ENCODE measurements at regions not wholly inside any gene's neighbourhood (a gene's known extent, or its start where the extent isn't known, plus 50 kb on each side); places are given as distances from the start of the nearest gene placed in this dataset.

DNA sequence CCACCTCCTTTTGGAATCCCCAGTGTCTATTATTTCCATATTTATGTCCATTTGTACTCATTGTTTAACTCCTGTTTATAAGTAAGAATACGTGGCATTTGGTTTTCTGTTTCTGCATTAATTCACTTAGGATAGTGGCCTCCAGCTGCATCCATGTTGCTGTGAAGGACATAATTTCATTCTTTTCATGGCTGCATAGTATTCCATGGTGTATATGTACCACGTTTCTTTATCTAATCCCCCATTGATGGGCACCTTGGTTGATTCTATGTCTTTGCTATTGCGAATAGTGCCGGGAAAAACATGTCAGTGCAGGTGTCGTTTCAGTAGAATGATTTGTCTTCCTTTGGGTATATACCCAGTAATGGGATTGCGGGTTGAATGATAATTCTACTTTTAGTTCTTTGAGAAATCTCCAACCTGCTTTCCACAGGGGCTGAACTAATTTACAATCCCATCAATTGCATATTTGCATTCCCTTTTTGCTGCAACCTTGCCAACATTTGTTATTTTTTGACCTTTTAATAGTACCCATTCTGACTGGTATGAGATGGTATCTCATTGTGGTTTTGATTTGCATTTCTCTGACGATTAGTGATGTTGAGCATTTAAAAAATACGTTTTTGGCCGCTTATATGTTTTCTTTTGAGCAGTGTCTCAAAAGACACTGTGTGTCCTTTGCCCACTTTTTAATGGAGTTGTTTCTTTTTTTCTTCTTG lies 373.2 kb upstream of the TNRC6C start:
- intact Hi-C loops (cut with DNase I), result no loop called here
- ATAC-seq (ENCODE audit: poor library complexity), result no peak
- DNase-seq, result no peak

- DNase-seq (no peak), ATAC-seq (ENCODE audit: poor library complexity) (no peak)
- intact Hi-C loops (cut with DNase I), result no loop called here
Observed at GRCh38 chr17:77590951-77591735, 367.4 kb upstream of the TNRC6C start.

GRCh38 chr17:77592106-77592865 lies 366.2 kb upstream of the TNRC6C start:
- intact Hi-C loops (cut with DNase I), result no loop called here
- ATAC-seq (ENCODE audit: poor library complexity) (no peak), DNase-seq (no peak)

DNA sequence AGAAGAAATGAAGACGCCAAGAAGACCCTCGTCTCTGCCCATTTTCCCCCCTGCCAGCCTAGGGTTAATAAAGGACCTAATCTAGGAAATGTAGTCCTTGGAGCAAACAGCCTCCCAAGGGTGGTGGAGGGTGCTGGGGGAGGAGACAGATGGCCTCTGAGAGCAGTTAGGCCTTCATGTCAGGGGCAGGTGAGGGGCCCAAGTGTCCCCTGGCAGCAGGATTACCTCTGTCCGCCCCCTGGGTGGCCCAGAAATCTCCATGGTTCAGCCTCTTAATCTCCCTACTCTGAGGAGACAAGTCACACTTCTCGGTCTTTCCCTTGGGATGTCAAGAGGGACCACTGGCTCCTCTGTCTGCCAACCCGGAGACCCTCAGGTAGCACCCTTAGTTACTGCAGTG lies 365.4 kb upstream of the TNRC6C start:
- ATAC-seq (ENCODE audit: poor library complexity) (no peak), DNase-seq (no peak)
- intact Hi-C loops (cut with DNase I), result no loop called here

DNA sequence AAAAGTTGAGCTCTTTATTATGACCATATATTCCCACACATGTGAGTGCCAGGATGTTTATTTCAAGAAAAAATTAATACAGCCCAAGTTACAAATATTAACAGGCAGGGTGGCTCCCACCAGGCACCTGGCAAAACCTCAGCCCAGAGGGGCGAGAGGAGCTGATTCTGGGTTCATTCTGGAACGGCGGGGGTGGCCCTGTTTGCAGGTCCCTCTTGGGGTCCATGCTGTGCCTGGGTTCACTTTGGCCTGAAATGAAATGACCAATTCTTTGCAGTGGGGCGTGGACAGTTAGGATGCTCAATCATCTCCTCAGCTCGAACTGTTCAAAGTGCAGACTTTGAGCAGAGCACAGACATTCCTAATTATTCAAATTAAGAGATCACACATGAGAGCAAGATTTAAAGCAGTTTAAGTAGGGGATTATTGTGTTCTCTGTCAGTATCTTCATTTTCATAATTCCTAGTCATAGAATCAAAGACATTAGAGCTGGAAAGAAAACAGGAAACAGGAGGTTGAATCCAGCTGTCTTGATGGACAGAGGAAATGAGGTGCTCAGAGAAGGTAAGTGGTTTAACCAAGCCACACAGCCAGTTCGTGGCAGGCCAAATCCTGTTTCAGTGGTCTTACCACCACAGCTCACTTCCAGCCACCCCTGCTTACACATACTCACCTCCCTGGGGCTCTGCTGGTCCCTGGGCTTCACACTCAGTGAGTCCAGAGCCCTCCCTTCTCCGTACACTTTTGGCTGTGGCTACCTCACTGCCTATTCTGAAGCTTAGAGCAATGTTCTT lies 363.9 kb upstream of the TNRC6C start:
- intact Hi-C loops (cut with DNase I), result no loop called here
- ATAC-seq (ENCODE audit: poor library complexity) (no peak), DNase-seq (no peak)

DNA sequence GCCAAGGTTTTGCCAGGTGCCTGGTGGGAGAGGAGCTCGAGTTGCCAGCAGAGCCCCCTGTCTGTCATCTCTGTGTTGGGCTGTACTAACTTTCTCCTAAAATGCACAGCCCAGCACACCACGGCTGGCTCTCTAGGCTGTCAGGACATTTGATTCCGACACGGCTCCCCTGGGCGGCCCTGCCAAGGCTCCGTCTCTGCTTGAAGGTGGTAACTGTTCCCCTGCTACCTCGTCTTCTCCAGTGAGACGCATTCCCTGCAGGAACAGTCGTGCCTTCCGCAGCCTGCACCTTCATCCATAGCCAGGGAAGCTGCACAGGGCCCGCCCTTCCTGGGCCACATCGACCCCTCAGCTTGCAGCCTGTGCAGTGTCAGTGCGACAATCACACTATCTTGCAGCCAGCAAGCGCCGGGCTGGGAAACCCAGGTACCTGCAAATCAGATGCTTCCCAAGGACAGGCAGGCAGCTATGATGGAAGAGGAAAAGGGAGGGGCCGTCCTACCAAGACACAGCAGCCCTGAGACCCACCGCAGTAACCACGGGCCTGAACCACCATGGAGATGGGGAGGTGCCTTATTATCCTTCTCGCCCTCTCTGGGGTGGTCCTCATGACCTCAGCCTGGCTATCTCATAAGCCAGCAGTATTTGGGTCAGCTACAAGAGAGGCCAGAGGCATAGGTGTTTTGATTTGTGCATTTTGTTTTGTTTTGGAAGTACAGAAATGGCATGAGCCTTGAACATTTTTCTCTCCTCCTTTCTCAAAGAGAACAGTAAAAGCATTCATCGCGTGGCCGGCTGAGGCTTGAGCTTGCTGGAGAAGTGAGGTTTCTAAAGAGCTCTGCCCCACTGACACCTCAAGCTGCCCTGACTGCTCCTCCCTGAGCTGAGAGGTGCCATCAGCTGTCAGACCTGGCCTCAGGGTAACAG lies 361.7 kb upstream of the TNRC6C start:
- intact Hi-C loops (cut with DNase I), result no loop called here
- ATAC-seq (ENCODE audit: poor library complexity) (no peak), DNase-seq (no peak)

- DNase-seq (no peak), ATAC-seq (ENCODE audit: poor library complexity) (no peak)
- intact Hi-C loops (cut with DNase I), result no loop called here
Observed at GRCh38 chr17:77597418-77598240, 360.9 kb upstream of the TNRC6C start.

GRCh38 chr17:77598241-77598620 lies 360.3 kb upstream of the TNRC6C start:
- intact Hi-C loops (cut with DNase I), result no loop called here
- no peak for DNase-seq

DNA sequence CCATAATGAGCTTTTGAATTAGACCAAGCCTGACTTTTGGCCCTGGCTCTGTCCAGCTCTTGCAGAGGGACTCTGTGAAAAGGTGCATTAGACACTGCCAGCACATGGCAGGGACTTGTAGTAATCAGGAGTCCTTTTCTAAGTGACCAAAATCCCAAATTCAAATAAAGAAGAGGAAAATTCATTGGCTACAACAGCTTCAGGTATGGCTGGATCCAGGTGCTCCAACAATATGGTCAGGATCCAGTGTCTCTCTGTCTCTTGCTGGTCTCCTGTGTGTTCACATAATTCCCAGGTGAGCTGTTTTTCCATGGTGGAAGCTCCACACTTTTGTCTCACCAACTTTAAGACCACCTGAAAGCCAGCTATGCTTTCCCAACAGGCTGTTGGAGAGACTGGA lies 358.8 kb upstream of the TNRC6C start:
- intact Hi-C loops (cut with DNase I), result loop anchor here (5.0 kb wide), 1 partner anchor 363 kb away; no protein-coding TSS in a partner anchor
- ATAC-seq (ENCODE audit: poor library complexity) (no peak), DNase-seq (no peak)

More at GRCh38 chr17:77598241-77598620, 360.3 kb upstream of the TNRC6C start:
- no peak for ATAC-seq (ENCODE audit: poor library complexity)

GRCh38 chr17:77600346-77600745 lies 358.2 kb upstream of the TNRC6C start:
- DNase-seq (no peak), ATAC-seq (ENCODE audit: poor library complexity) (no peak)
- intact Hi-C loops (cut with DNase I), result loop anchor here (5.0 kb wide), 1 partner anchor 362 kb away; no protein-coding TSS in a partner anchor

DNA sequence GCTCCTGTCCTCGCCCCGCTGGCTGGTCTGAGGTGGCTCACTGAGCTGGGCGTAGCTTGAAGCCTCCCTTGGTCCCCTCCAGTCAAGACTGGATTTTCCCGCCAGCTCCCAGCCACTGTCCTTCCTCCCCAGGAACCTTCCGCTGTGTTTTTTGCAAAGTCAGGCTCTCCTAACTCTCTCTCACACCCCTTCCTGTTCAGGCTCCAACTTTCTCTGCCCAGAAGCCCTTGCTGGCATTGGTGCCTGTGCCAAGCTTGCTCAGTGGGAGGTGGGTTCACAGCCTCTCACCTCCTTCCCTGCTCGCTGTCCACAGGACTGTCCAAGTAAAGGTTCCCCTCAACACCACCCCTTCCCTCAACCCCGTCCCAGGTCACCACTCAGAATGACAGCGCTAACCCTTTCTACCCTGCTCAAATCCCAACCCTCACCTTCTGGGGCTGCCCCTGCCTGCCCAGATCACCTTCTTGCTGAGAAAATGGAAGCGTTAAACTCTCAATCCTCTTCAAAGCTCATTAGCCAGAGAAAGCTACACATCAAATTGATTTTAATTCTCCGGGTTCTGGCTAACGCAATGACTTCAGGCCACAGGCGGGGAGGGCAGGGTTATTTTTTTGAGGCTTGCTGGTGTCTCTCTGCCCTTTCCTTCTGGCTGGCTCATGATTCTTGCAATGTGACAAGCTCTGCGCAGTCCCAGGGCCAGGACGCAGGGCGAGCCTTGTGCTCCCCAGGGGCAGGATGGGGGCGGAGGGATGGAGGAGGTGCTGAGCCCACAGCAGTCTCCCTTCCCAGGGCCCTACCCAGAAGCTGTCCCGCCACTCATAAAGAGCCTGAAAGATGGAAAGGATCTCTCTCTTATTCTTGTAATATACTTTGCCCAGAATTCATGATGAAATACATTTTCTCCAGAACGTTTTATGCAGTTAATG lies 357.2 kb upstream of the TNRC6C start:
- DNase-seq, result peak; percentile 77

GRCh38 chr17:77602062-77602746 lies 356.3 kb upstream of the TNRC6C start:
- ATAC-seq (ENCODE audit: poor library complexity), result peak; percentile 94
- intact Hi-C loops (cut with DNase I), result loop anchor here (5.0 kb wide), 1 partner anchor 360 kb away; no protein-coding TSS in a partner anchor
- peak; percentile 81 for DNase-seq

More for the DNA sequence above, 357.2 kb upstream of the TNRC6C start:
- intact Hi-C loops (cut with DNase I), result loop anchor here (5.0 kb wide), 1 partner anchor 361 kb away; no protein-coding TSS in a partner anchor
- ATAC-seq (ENCODE audit: poor library complexity), result peak; percentile 39

- intact Hi-C loops (cut with DNase I), result loop anchor here (5.0 kb wide), 1 partner anchor 359 kb away; no protein-coding TSS in a partner anchor
- ATAC-seq (ENCODE audit: poor library complexity) (no peak), DNase-seq (no peak)
Observed at GRCh38 chr17:77602883-77603640, 355.4 kb upstream of the TNRC6C start.

- DNase-seq (no peak), ATAC-seq (ENCODE audit: poor library complexity) (no peak)
- intact Hi-C loops (cut with DNase I), result loop anchor here (5.0 kb wide), 1 partner anchor 358 kb away; no protein-coding TSS in a partner anchor
Observed at GRCh38 chr17:77604301-77604972, 354.1 kb upstream of the TNRC6C start.

All from Right ventricle myocardium superior (tissue), 1 donor.